MCF 10A (cell line): ENCODE measurements at regions not wholly inside any gene's neighbourhood (a gene's known extent, or its start where the extent isn't known, plus 50 kb on each side); places are given as distances from the start of the nearest gene placed in this dataset.

Experiments used
- BruUV-seq: library from RNA; stranded (reverse); fragments of 400-500 nt; replicated peaks from 2 replicates; lab custom pipeline; 2021; lab: Mats Ljungman, UMichigan
- CTCF ChIA-PET: fragments of 300-600 bp; sonication (Branson Sonifier 250); formaldehyde crosslinking; extraction: SDS; loops from one replicate; lab custom pipeline; 2021; ENCODE audit warnings: antibody characterized with exemption, inconsistent platforms; lab: Yijun Ruan, JAX
- POLR2A ChIA-PET: fragments of 300-600, 350-650 bp; sonication (Branson Sonifier 250); formaldehyde crosslinking; extraction: SDS; loops from one replicate; lab custom pipeline; 2020; ENCODE audit warnings: antibody characterized with exemption, inconsistent platforms; lab: Yijun Ruan, JAX
- DNase-seq: peaks from one replicate; pipeline ENCODE4 v3.0.0-alpha.2; 2018; ENCODE audit not compliant: unreplicated experiment
- H3K27ac Mint-ChIP-seq: one replicate; pipeline ENCODE4 v1.8.0; 2022; ENCODE audit warnings: mild to moderate bottlenecking, low read depth, mixed read lengths; ENCODE audit not compliant: unreplicated experiment
- H3K27me3 Mint-ChIP-seq: one replicate; pipeline ENCODE4 v1.8.0; 2022; ENCODE audit warnings: mixed read lengths; ENCODE audit not compliant: insufficient read depth, unreplicated experiment
- H3K36me3 Mint-ChIP-seq: one replicate; pipeline ENCODE4 v1.8.0; 2022; ENCODE audit warnings: mild to moderate bottlenecking, moderate library complexity, mixed read lengths; ENCODE audit not compliant: insufficient read depth, unreplicated experiment
- H3K4me1 Mint-ChIP-seq: one replicate; pipeline ENCODE4 v1.8.0; 2022; ENCODE audit warnings: mixed read lengths; ENCODE audit not compliant: insufficient read depth, unreplicated experiment
- H3K4me3 Mint-ChIP-seq: one replicate; pipeline ENCODE4 v1.8.0; 2022; ENCODE audit warnings: mild to moderate bottlenecking, moderate library complexity, mixed read lengths; ENCODE audit not compliant: unreplicated experiment
- H3K9me3 Mint-ChIP-seq: one replicate; pipeline ENCODE4 v1.8.0; 2022; ENCODE audit warnings: mixed read lengths; ENCODE audit not compliant: unreplicated experiment
- CTCF ChIP-seq: fragments of 200-600 bp; IDR thresholded peaks from one replicate; pipeline ENCODE4 v1.8.0; 2022; ENCODE audit warnings: antibody characterized with exemption, mild to moderate bottlenecking; ENCODE audit not compliant: unreplicated experiment
- intact Hi-C: fragments of 100-400 bp; cut with micrococcal nuclease; formaldehyde crosslinking; loops from 2 replicates; pipeline ENCODE4 v1.14.1; 2022

DNA sequence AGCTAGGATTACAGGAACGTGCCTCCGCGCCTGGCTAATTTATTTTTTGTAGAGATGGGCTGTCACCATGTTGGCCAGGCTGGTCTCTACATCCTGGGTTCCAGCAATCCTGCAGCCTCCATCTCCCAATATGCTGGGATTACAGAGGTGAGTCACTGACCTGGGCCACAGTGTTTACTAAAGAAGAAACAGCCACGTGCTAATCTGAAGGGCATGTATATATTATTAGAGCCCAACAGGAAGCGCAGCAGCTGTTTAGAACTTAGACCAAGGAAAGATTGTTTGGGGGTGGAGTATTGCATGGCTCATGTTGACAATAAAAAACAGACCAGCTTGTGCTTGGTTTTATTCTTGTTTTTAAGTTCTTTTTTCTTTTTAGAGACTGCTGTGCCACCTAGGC, 60.2 kb downstream of the HAPSTR1 start:
- no peaks in the 10 kb centered on the region for H3K27me3 Mint-ChIP-seq
- no peaks in the 10 kb centered on the region for H3K4me1 Mint-ChIP-seq
- POLR2A ChIA-PET = interaction anchor here (0.6 kb wide), 1 partner anchor 1680 kb away, joined by 4 read pairs; no protein-coding TSS in a partner anchor
- CTCF ChIA-PET = interaction anchor here (0.6 to 3.4 kb wide), 3 partner anchors 12 to 1171 kb away, joined by 3 to 24 read pairs (median 5); no protein-coding TSS in a partner anchor
- peaks cover 6% of the 10 kb centered on the region for H3K36me3 Mint-ChIP-seq
- no peak overlapping the region for H3K27ac Mint-ChIP-seq
- TF ChIP-seq CTCF = no peak
- no TSS peak for BruUV-seq
- no peak overlapping the region for H3K4me3 Mint-ChIP-seq
- peaks cover 9% of the 10 kb centered on the region for H3K9me3 Mint-ChIP-seq
- intact Hi-C loops = no loop called here
- DNase-seq = no peak

DNA sequence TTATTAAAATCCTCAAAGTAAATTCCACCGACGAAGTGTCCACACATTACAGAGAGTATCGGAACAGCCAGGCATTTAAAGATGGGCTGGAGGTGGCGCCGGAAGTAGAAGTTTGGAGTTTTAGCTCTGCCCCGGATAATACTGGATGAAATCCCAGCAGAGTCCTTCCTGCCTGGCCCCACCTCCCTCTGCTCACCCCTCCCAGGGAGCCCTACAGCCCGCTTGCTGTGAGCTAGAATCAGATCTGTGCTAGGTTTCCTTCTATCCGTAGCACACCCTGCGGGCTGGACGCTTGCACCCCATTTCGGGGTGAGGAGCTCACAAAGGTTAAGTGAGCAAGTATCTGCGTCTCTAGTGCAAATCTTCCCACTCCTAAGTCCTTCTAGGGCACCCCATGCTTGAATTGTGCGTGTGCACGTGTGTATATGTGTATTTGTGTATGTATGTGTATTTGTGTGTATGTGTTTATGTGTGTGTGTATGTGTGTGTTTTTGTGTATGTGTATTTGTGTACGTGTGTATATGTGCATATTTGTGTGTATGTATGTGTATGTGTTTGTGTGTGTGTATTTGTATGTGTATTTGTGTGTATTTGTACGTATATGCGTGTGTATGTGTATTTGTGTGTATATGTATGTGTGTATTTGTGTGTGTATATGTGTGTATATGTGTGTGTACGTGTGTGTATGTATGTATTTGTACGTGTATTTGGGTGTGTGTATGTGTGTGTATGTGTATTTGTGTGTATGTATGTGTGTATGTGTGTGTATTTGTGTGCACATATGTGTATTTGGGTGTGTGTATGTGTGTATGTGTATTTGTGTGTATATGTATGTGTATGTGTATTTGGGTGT, 61.4 kb downstream of the HAPSTR1 start:
- no peak overlapping the region for H3K4me3 Mint-ChIP-seq
- CTCF ChIA-PET = interaction anchor here (0.7 to 3.4 kb wide), 3 partner anchors 14 to 586 kb away, joined by 3 to 24 read pairs (median 3); no protein-coding TSS in a partner anchor
- H3K9me3 Mint-ChIP-seq = peaks cover 9% of the 10 kb centered on the region
- no peak overlapping the region for H3K27ac Mint-ChIP-seq
- BruUV-seq = no TSS peak
- H3K36me3 Mint-ChIP-seq = no peaks in the 10 kb centered on the region
- H3K4me1 Mint-ChIP-seq = no peaks in the 10 kb centered on the region
- intact Hi-C loops = no loop called here
- H3K27me3 Mint-ChIP-seq = no peaks in the 10 kb centered on the region
- TF ChIP-seq CTCF = no peak
- DNase-seq = no peak
- POLR2A ChIA-PET = no interaction called here

DNA sequence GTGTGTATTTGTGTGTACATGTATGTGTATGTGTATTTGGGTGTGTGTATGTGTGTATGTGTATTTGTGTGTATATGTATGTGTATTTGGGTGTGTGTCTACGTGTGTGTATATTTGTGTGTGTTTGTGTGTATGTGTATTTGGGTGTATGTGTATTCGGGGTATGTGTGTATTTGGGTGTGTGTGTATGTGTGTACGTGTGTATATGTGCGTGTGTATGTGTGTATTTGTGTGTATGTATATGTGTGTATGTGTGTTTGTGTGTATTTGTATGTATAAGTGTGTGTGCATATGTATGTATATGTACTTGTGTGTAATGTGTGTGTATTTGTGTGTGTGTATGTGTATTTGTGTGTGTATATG, 62.0 kb downstream of the HAPSTR1 start:
- ChIA-PET CTCF (no interaction called here), POLR2A (no interaction called here)
- no TSS peak for BruUV-seq
- intact Hi-C loops = no loop called here
- Mint-ChIP-seq H3K27ac (no peak overlapping the region), H3K4me3 (no peak overlapping the region), H3K4me1 (no peaks in the 10 kb centered on the region), H3K9me3 (peaks cover 9% of the 10 kb centered on the region), H3K36me3 (no peaks in the 10 kb centered on the region), H3K27me3 (no peaks in the 10 kb centered on the region)
- no peak for DNase-seq
- no peak for TF ChIP-seq CTCF

DNA sequence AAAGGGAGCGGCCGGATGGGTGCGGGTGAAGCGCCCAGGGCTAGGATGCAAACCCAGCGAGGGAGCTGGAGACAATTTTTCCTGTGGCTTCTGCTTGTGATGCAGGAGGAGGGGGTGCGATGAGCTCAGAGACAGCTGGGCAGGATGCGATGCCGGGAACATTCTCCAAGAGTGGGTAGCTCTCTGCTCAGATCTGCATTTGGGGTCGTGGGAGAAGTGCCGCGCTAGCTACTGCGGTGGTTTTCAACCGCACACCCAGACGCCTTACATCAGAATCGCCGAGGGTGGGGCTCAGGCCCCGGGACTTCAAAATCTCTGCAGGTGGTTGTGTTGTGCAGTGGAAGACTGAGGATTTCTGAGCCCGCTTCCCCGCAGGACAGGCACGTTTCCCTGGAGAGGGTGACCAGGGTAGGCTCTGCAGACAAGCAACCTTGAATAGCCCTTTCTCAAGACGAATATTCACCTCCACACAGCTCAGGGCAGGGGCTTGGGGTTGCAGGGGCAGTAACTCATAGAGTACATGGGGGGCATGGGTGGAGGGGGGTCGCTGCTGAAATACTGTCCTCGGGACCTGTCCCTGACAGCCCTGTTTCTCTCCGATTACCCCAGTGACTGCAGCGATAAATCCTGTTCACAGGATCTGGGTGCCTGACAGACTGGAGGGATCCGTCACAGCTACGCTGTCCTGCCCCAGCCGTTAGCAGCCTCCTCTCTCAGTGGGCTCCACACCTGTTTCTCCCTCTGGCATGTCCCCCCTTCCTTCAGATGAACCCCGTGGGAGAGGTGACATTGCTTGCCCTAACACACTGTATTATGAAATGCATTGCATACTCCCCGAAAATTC, 63.3 kb downstream of the HAPSTR1 start:
- TF ChIP-seq CTCF = no peak
- ChIA-PET CTCF (interaction anchor here (0.6 kb wide), 1 partner anchor 16 kb away, joined by 5 read pairs; no protein-coding TSS in a partner anchor), POLR2A (no interaction called here)
- no peak overlapping the region for H3K4me3 Mint-ChIP-seq
- intact Hi-C loops = no loop called here
- no peaks in the 10 kb centered on the region for H3K4me1 Mint-ChIP-seq
- peaks cover 9% of the 10 kb centered on the region for H3K9me3 Mint-ChIP-seq
- H3K27ac Mint-ChIP-seq = no peak overlapping the region
- H3K27me3 Mint-ChIP-seq = no peaks in the 10 kb centered on the region
- no peaks in the 10 kb centered on the region for H3K36me3 Mint-ChIP-seq
- BruUV-seq = no TSS peak
- no peak for DNase-seq
